Mammary epithelial cell (primary cell): ENCODE measurements at regions not wholly inside any gene's neighbourhood (a gene's known extent, or its start where the extent isn't known, plus 50 kb on each side); places are given as distances from the start of the nearest gene placed in this dataset.

Experiments used
- CTCF ChIP-seq, 2 donors: IDR thresholded peaks in 1 of 2; conservative IDR thresholded peaks in 1 of 2; 2 replicates each; pipeline ENCODE4 v1.5.1; 2011 to 2012; ENCODE audit warnings: inconsistent platforms in 2 of 2, low read length in 2 of 2, mild to moderate bottlenecking in 2 of 2, control low read depth in 1 of 2, low read depth in 1 of 2; ENCODE audit not compliant: insufficient read depth in 1 of 2; ENCODE audit errors: extremely low read depth in 1 of 2
- EZH2 ChIP-seq: IDR thresholded peaks from 2 replicates; pipeline ENCODE4 v1.6.1; 2012; ENCODE audit warnings: low read length, inconsistent platforms, borderline replicate concordance

- no peak for TF ChIP-seq CTCF (conservative IDR thresholded peaks at IDR 0.05 in 1 of 2, IDR thresholded peaks at IDR 0.05 in 1 of 2; ENCODE audit: extremely low read depth in 1 of 2, insufficient read depth in 1 of 2, low read depth in 1 of 2, low read length in 2 of 2)
- TF ChIP-seq EZH2 = no peak
Observed at GRCh38 chr18:49662506-49662905, 100.6 kb downstream of the LIPG start.
